CD14-positive monocyte (primary cell): ENCODE measurements at regions not wholly inside any gene's neighbourhood (a gene's known extent, or its start where the extent isn't known, plus 50 kb on each side); places are given as distances from the start of the nearest gene placed in this dataset.

Source experiments
- DNase-seq, 3 donors: peaks; one replicate each; pipeline ENCODE4 v3.0.0-alpha.2; 2011 to 2022
- H2AFZ ChIP-seq: 2 replicates; pipeline ENCODE4 v1.6.0; 2012; ENCODE audit warnings: mild to moderate bottlenecking, low read depth, low read length, inconsistent platforms; ENCODE audit not compliant: insufficient read depth, poor library complexity, severe bottlenecking
- H3K27ac ChIP-seq, 2 donors: 1 replicate in 1 of 2; 2 replicates in 1 of 2; pipeline ENCODE4 v1.5.1; 2012 to 2013; ENCODE audit warnings: low read length in 2 of 2, control low read depth in 1 of 2, inconsistent platforms in 1 of 2, low read depth in 1 of 2, mild to moderate bottlenecking in 1 of 2
- H3K27me3 ChIP-seq, 2 donors: one replicate each; pipeline versions ENCODE4 v1.6.0 to v1.6.1; 2011 to 2013; ENCODE audit warnings: low read length in 2 of 2; ENCODE audit not compliant: control insufficient read depth in 2 of 2, insufficient read depth in 2 of 2
- H3K36me3 ChIP-seq, 2 donors: replicated peaks in 1 of 2; 1 replicate in 1 of 2; 2 replicates in 1 of 2; pipeline versions ENCODE4 v1.5.1 to v1.6.1; 2012 to 2013; ENCODE audit warnings: low read length in 2 of 2, control low read depth in 1 of 2, inconsistent platforms in 1 of 2, mild to moderate bottlenecking in 1 of 2; ENCODE audit not compliant: insufficient read depth in 2 of 2, control insufficient read depth in 1 of 2
- H3K4me1 ChIP-seq, 2 donors: 1 replicate in 1 of 2; 2 replicates in 1 of 2; pipeline versions ENCODE4 v1.5.1 to v1.6.1; 2012 to 2013; ENCODE audit warnings: low read length in 2 of 2, control low read depth in 1 of 2, inconsistent platforms in 1 of 2, mild to moderate bottlenecking in 1 of 2, moderate library complexity in 1 of 2; ENCODE audit not compliant: insufficient read depth in 2 of 2, control insufficient read depth in 1 of 2
- H3K4me2 ChIP-seq: replicated peaks from 2 replicates; pipeline ENCODE3; 2012; ENCODE audit warnings: low read length, moderate library complexity, mild to moderate bottlenecking; ENCODE audit not compliant: poor library complexity, severe bottlenecking; ENCODE audit errors: extremely low read depth
- H3K4me3 ChIP-seq, 3 experiments: fragments of 200-600 bp in 1 of 3; sonication (generic) in 1 of 3; replicated peaks in 1 of 3; 1 replicate in 2 of 3; 2 replicates in 1 of 3; pipeline ENCODE4 v1.5.1; 2011 to 2013; ENCODE audit warnings: low read length in 3 of 3, mild to moderate bottlenecking in 3 of 3, control low read depth in 2 of 3, low read depth in 2 of 3, inconsistent platforms in 1 of 3, moderate library complexity in 1 of 3
- H3K79me2 ChIP-seq: 2 replicates; pipeline ENCODE4 v1.6.0; 2012; ENCODE audit warnings: mild to moderate bottlenecking, control low read depth, inconsistent platforms, low read length, moderate library complexity; ENCODE audit not compliant: insufficient read depth
- H3K9ac ChIP-seq: 2 replicates; pipeline ENCODE4 v1.6.0; 2017; ENCODE audit warnings: low read length, mild to moderate bottlenecking; ENCODE audit not compliant: insufficient read depth, poor library complexity, severe bottlenecking
- H3K9me3 ChIP-seq, 2 donors: replicated peaks in 1 of 2; 1 replicate in 1 of 2; 2 replicates in 1 of 2; pipeline versions ENCODE4 v1.5.1 to v1.6.1; 2012 to 2013; ENCODE audit warnings: low read length in 2 of 2, control low read depth in 1 of 2; ENCODE audit not compliant: control insufficient read depth in 1 of 2, insufficient read depth in 1 of 2
- H4K20me1 ChIP-seq: 2 replicates; pipeline ENCODE4 v1.6.0; 2012; ENCODE audit warnings: mild to moderate bottlenecking, low read length, control low read depth, moderate library complexity; ENCODE audit not compliant: insufficient read depth
- H3K27ac Mint-ChIP-seq, 7 donors: one replicate each; pipeline ENCODE4 v1.8.0; 2020; ENCODE audit warnings: mild to moderate bottlenecking in 7 of 7, mixed read lengths in 7 of 7, moderate library complexity in 6 of 7, inconsistent platforms in 2 of 7
- H3K27me3 Mint-ChIP-seq, 3 donors: one replicate each; pipeline ENCODE4 v1.8.0; 2021 to 2022; ENCODE audit warnings: low read depth in 3 of 3, mild to moderate bottlenecking in 3 of 3, mixed read lengths in 3 of 3, moderate library complexity in 3 of 3, inconsistent platforms in 1 of 3
- H3K36me3 Mint-ChIP-seq, 2 donors: one replicate each; pipeline ENCODE4 v1.8.0; 2020; ENCODE audit warnings: mixed read lengths in 2 of 2, inconsistent platforms in 1 of 2, mild to moderate bottlenecking in 1 of 2
- H3K4me1 Mint-ChIP-seq: one replicate; pipeline ENCODE4 v1.8.0; 2020; ENCODE audit warnings: mild to moderate bottlenecking, mixed read lengths
- H3K4me3 Mint-ChIP-seq, 2 donors: one replicate each; pipeline ENCODE4 v1.8.0; 2020; ENCODE audit warnings: mild to moderate bottlenecking in 2 of 2, mixed read lengths in 2 of 2, moderate library complexity in 1 of 2
- H3K9me3 Mint-ChIP-seq, 7 donors: one replicate each; pipeline ENCODE4 v1.8.0; 2020 to 2022; ENCODE audit warnings: mixed read lengths in 7 of 7, mild to moderate bottlenecking in 6 of 7, moderate library complexity in 6 of 7, inconsistent platforms in 2 of 7
- CTCF ChIP-seq: fragments of 200-600 bp; IDR thresholded peaks from one replicate; pipeline ENCODE4 v1.8.0; 2022; ENCODE audit warnings: antibody characterized with exemption, mild to moderate bottlenecking
- WGBS: methylation state at CpG from one replicate; pipeline ENCODE4 v1.1.5; 2013; ENCODE audit warnings: missing lambda C conversion rate; ENCODE audit not compliant: insufficient coverage; 5-methylcytosine and 5-hydroxymethylcytosine counted together
- intact Hi-C, 2 donors: fragments of 100-400 bp; cut with micrococcal nuclease; formaldehyde crosslinking; loops; one replicate each; pipeline versions ENCODE4 v1.15.0 to v1.15.1; 2023

- Mint-ChIP-seq H3K9me3 (peaks cover 2 to 21% (median 4%) of the 10 kb centered on the region in 7 donors), H3K36me3 (no peaks in the 10 kb centered on the region), H3K4me3 (no peak overlapping the region), H3K4me1 (no peaks in the 10 kb centered on the region), H3K27ac (no peak overlapping the region), H3K27me3 (peaks cover 0 to under 1% (median 0%) of the 10 kb centered on the region in 3 donors)
- H3K27me3 ChIP-seq, result no peaks in the 10 kb centered on the region
- H3K9me3 ChIP-seq, result no peaks in the 10 kb centered on the region
- no peak overlapping the region for H3K4me3 ChIP-seq
- TF ChIP-seq CTCF, result no peak
- no peaks in the 10 kb centered on the region for H3K4me1 ChIP-seq
- intact Hi-C loops, result no loop called here
- H3K27ac ChIP-seq, result no peak overlapping the region
- H3K79me2 ChIP-seq, result no peaks in the 10 kb centered on the region
- DNase-seq, result no peak
- no peak overlapping the region for H2AFZ ChIP-seq
- 60% methylated on average over 1 of the region's 2 CpGs for WGBS
- H3K36me3 ChIP-seq, result no peaks in the 10 kb centered on the region
- no peaks in the 10 kb centered on the region for H4K20me1 ChIP-seq
- H3K9ac ChIP-seq, result no peak overlapping the region
- H3K4me2 ChIP-seq, result no peak overlapping the region
Observed at GRCh38 chr1:102751111-102751510, 357.2 kb downstream of the COL11A1 start.

GRCh38 chr1:102742426-102742825, 365.9 kb downstream of the COL11A1 start:
- Histone ChIP-seq H2AFZ (no peak overlapping the region), H3K27me3 (no peaks in the 10 kb centered on the region), H3K9ac (no peak overlapping the region), H3K79me2 (no peaks in the 10 kb centered on the region), H3K4me1 (no peaks in the 10 kb centered on the region), H4K20me1 (no peaks in the 10 kb centered on the region), H3K9me3 (peaks cover 3 to 5% of the 10 kb centered on the region in 2 donors), H3K4me3 (no peak overlapping the region), H3K36me3 (no peaks in the 10 kb centered on the region), H3K4me2 (no peak overlapping the region), H3K27ac (no peak overlapping the region)
- DNase-seq, result no peak
- Mint-ChIP-seq H3K4me3 (no peak overlapping the region), H3K36me3 (no peaks in the 10 kb centered on the region), H3K27me3 (peaks cover 0 to 2% (median 0%) of the 10 kb centered on the region in 3 donors), H3K27ac (no peak overlapping the region), H3K9me3 (peaks cover 0 to 12% (median 6%) of the 10 kb centered on the region in 7 donors), H3K4me1 (no peaks in the 10 kb centered on the region)
- TF ChIP-seq CTCF, result no peak
- WGBS, result no CpG with 5 or more reads among the region's 2 CpGs
- intact Hi-C loops, result no loop called here
